ENCODE measurements at regions not wholly inside any gene's neighbourhood (a gene's known extent, or its start where the extent isn't known, plus 50 kb on each side); places are given as distances from the start of the nearest gene placed in this dataset.

DNA sequence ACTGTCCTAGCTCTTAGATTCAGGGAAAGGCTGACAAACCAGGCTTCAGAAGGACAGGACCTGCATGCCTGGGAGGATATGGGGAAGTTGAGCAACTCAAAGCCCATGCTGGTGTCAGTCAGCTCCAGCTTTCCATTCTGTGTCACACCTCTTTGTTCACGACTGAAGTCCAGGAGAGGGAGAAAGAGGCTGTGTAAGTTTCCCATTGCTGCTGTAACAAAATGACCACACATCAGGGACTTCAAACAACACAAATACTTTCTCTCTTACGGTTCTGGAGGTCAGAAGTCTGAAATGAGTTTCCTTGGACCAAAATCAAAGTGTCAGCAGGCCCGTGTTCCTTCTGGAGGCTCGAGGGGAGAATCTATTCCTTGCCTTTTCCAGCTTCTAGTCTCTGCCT, 50.6 kb upstream of the STX18 start:
- TF ChIP-seq, protein P1, sequence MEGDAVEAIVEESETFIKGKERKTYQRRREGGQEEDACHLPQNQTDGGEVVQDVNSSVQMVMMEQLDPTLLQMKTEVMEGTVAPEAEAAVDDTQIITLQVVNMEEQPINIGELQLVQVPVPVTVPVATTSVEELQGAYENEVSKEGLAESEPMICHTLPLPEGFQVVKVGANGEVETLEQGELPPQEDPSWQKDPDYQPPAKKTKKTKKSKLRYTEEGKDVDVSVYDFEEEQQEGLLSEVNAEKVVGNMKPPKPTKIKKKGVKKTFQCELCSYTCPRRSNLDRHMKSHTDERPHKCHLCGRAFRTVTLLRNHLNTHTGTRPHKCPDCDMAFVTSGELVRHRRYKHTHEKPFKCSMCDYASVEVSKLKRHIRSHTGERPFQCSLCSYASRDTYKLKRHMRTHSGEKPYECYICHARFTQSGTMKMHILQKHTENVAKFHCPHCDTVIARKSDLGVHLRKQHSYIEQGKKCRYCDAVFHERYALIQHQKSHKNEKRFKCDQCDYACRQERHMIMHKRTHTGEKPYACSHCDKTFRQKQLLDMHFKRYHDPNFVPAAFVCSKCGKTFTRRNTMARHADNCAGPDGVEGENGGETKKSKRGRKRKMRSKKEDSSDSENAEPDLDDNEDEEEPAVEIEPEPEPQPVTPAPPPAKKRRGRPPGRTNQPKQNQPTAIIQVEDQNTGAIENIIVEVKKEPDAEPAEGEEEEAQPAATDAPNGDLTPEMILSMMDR (IDR thresholded peaks at IDR 0.05; ENCODE audit: insufficient read depth, missing control alignments) = no peak
- FAIRE-seq (no peak), DNase-seq (ENCODE audit: insufficient read length, low spot score) (no peak)
